Stomach (tissue), 4 donors: ENCODE measurements at regions not wholly inside any gene's neighbourhood (a gene's known extent, or its start where the extent isn't known, plus 50 kb on each side); places are given as distances from the start of the nearest gene placed in this dataset.

Experiments used
- POLR2A ChIP-seq, 4 donors: fragments of 450-650 bp; IDR thresholded peaks; one replicate each; pipeline ENCODE4 v1.6.1; 2016; ENCODE audit warnings: antibody characterized with exemption in 4 of 4, control low read depth in 2 of 4, mild to moderate bottlenecking in 1 of 4, moderate library complexity in 1 of 4
- TF ChIP-seq, protein P1 (sequence below), 7 experiments: fragments of 450-650 bp in 4 of 7; fragments of 200-600 bp in 3 of 7; sonication (generic) in 3 of 7; IDR thresholded peaks; one replicate each; pipeline ENCODE4 v1.5.1; 2016 to 2019; ENCODE audit warnings: antibody characterized with exemption in 7 of 7, control low read depth in 2 of 7, mild to moderate bottlenecking in 1 of 7

DNA sequence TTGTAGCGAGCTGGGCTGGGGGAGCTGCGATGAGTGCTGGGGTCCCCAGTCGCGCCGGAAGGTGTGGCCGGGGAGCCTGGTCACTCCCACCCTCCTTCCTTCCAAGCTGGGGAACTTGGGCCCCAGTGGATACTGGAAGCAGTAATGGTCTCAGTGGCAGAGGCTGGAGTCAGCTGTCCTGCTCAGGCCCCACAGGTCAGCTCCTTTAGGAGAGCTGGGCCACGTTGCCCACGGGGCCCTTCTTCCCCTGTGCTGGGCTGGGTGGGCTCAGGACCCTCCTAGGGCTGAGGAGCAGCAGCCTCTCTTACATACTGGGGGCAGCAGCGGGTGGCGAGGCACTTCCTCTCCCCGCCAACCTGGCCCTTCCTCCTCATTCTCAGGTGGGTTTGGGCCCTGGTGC, 200.6 kb upstream of the MKI67 start:
- TF ChIP-seq, protein P1, sequence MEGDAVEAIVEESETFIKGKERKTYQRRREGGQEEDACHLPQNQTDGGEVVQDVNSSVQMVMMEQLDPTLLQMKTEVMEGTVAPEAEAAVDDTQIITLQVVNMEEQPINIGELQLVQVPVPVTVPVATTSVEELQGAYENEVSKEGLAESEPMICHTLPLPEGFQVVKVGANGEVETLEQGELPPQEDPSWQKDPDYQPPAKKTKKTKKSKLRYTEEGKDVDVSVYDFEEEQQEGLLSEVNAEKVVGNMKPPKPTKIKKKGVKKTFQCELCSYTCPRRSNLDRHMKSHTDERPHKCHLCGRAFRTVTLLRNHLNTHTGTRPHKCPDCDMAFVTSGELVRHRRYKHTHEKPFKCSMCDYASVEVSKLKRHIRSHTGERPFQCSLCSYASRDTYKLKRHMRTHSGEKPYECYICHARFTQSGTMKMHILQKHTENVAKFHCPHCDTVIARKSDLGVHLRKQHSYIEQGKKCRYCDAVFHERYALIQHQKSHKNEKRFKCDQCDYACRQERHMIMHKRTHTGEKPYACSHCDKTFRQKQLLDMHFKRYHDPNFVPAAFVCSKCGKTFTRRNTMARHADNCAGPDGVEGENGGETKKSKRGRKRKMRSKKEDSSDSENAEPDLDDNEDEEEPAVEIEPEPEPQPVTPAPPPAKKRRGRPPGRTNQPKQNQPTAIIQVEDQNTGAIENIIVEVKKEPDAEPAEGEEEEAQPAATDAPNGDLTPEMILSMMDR (IDR thresholded peaks at IDR 0.05): no peak
- TF ChIP-seq POLR2A (IDR thresholded peaks at IDR 0.05): no peak
